K562 (cell line): ENCODE measurements at regions not wholly inside any gene's neighbourhood (a gene's known extent, or its start where the extent isn't known, plus 50 kb on each side); places are given as distances from the start of the nearest gene placed in this dataset.

Source experiments
- KLF16 ChIP-seq: IDR thresholded peaks from 2 replicates; pipeline ENCODE4 v1.6.1; 2016; ENCODE audit warnings: antibody characterized with exemption
- MXI1 ChIP-seq: IDR thresholded peaks from 2 replicates; pipeline ENCODE4 v1.6.1; 2011; ENCODE audit warnings: low read depth, mild to moderate bottlenecking, improper control_type of control experiment, low read length
- RBM22 ChIP-seq: fragments of 200-400 bp; formaldehyde crosslinking; IDR thresholded peaks from 2 replicates; pipeline ENCODE4 v1.6.1; 2018; ENCODE audit warnings: low read length, low read depth; ENCODE audit not compliant: poor library complexity, severe bottlenecking
- TARDBP ChIP-seq: fragments of 450-650 bp; IDR thresholded peaks from 2 replicates; pipeline ENCODE4 v1.6.1; 2016
- USF2 ChIP-seq: sonication (generic); formaldehyde crosslinking; IDR thresholded peaks from 2 replicates; pipeline ENCODE4 v1.5.0; 2020; ENCODE audit warnings: missing genetic modification reagents
- TF ChIP-seq, protein P1 (sequence below), 2 experiments: IDR thresholded peaks; 2 replicates each; pipeline ENCODE4 v1.6.1; 2012; ENCODE audit warnings: improper control_type of control experiment in 2 of 2, low read depth in 2 of 2, low read length in 2 of 2, borderline replicate concordance in 1 of 2

- TF ChIP-seq USF2 (CRISPR knock-in tag) = no peak
- TF ChIP-seq, protein P1, sequence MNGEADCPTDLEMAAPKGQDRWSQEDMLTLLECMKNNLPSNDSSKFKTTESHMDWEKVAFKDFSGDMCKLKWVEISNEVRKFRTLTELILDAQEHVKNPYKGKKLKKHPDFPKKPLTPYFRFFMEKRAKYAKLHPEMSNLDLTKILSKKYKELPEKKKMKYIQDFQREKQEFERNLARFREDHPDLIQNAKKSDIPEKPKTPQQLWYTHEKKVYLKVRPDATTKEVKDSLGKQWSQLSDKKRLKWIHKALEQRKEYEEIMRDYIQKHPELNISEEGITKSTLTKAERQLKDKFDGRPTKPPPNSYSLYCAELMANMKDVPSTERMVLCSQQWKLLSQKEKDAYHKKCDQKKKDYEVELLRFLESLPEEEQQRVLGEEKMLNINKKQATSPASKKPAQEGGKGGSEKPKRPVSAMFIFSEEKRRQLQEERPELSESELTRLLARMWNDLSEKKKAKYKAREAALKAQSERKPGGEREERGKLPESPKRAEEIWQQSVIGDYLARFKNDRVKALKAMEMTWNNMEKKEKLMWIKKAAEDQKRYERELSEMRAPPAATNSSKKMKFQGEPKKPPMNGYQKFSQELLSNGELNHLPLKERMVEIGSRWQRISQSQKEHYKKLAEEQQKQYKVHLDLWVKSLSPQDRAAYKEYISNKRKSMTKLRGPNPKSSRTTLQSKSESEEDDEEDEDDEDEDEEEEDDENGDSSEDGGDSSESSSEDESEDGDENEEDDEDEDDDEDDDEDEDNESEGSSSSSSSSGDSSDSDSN (IDR thresholded peaks at IDR 0.05; ENCODE audit: borderline replicate concordance in 1 of 2, low read depth in 2 of 2, low read length in 2 of 2) = no peak
- no peak for TF ChIP-seq TARDBP
- TF ChIP-seq KLF16 = no peak
- TF ChIP-seq MXI1 = no peak
- TF ChIP-seq RBM22 = no peak
Measured at GRCh38 chr7:68006619-68007018, 1010.0 kb downstream of the TYW1 start.
